DND-41 (cell line): ENCODE measurements at regions not wholly inside any gene's neighbourhood (a gene's known extent, or its start where the extent isn't known, plus 50 kb on each side); places are given as distances from the start of the nearest gene placed in this dataset.

Experiments used
- ATAC-seq: fragments of 200-7000 bp; cut with Tn5 transposase; 3 replicates; pipeline ENCODE4 v1.9.1; 2021; ENCODE audit warnings: low read depth; ENCODE audit not compliant: insufficient read depth
- DNase-seq: peaks from one replicate; pipeline ENCODE4 v3.0.0-alpha.2; 2020
- H2AFZ ChIP-seq: 2 replicates; pipeline ENCODE4 v1.6.0; 2012; ENCODE audit warnings: low read depth, low read length
- H3K27ac ChIP-seq: 2 replicates; pipeline ENCODE4 v1.5.1; 2012; ENCODE audit warnings: low read length, inconsistent platforms
- H3K27me3 ChIP-seq: fragments of 200-600 bp; sonication (generic); 2 replicates; pipeline ENCODE4 v1.6.0; 2012; ENCODE audit warnings: low read length, mild to moderate bottlenecking, inconsistent platforms; ENCODE audit not compliant: insufficient read depth, poor library complexity
- H3K36me3 ChIP-seq: 2 replicates; pipeline ENCODE4 v1.5.1; 2012; ENCODE audit warnings: low read length, inconsistent platforms; ENCODE audit not compliant: insufficient read depth
- H3K4me1 ChIP-seq: 2 replicates; pipeline ENCODE4 v1.5.1; 2012; ENCODE audit warnings: mild to moderate bottlenecking, low read length; ENCODE audit not compliant: insufficient read depth
- H3K4me2 ChIP-seq: 2 replicates; pipeline ENCODE4 v1.6.0; 2012; ENCODE audit warnings: mild to moderate bottlenecking, moderate library complexity, low read length, inconsistent platforms; ENCODE audit not compliant: insufficient read depth
- H3K4me3 ChIP-seq, 2 experiments: fragments of 200-600 bp in 1 of 2; shearing (Covaris generic) in 1 of 2; 2 replicates each; pipeline ENCODE4 v1.5.1; 2012 to 2016; ENCODE audit warnings: inconsistent platforms in 2 of 2, low read length in 2 of 2, mild to moderate bottlenecking in 2 of 2, low read depth in 1 of 2, moderate library complexity in 1 of 2
- H3K79me2 ChIP-seq: 2 replicates; pipeline ENCODE4 v1.6.0; 2012; ENCODE audit warnings: low read length, inconsistent platforms; ENCODE audit not compliant: insufficient read depth
- H3K9ac ChIP-seq: 2 replicates; pipeline ENCODE4 v1.6.0; 2012; ENCODE audit warnings: low read depth, mild to moderate bottlenecking, inconsistent platforms, low read length, moderate library complexity
- H3K9me3 ChIP-seq: 2 replicates; pipeline ENCODE4 v1.5.1; 2012; ENCODE audit warnings: low read length, moderate library complexity, mild to moderate bottlenecking, inconsistent platforms; ENCODE audit not compliant: insufficient read depth, severe bottlenecking
- H4K20me1 ChIP-seq: 2 replicates; pipeline ENCODE4 v1.6.0; 2012; ENCODE audit warnings: low read length; ENCODE audit not compliant: insufficient read depth
- CTCF ChIP-seq: IDR thresholded peaks from 2 replicates; pipeline ENCODE4 v1.5.1; 2012; ENCODE audit warnings: borderline replicate concordance, low read length, moderate library complexity, mild to moderate bottlenecking; ENCODE audit not compliant: poor library complexity, severe bottlenecking; ENCODE audit errors: extremely low read depth
- EZH2 ChIP-seq: IDR thresholded peaks from 3 replicates; pipeline ENCODE4 v1.6.1; 2012; ENCODE audit warnings: borderline replicate concordance, low read depth, mild to moderate bottlenecking, moderate library complexity, low read length, inconsistent platforms; ENCODE audit not compliant: severe bottlenecking

- no peak for ATAC-seq
- no peak overlapping the region for H3K9ac ChIP-seq
- no peak for DNase-seq
- TF ChIP-seq EZH2 = no peak
- no peak for TF ChIP-seq CTCF
- H3K9me3 ChIP-seq = no peaks in the 10 kb centered on the region
- no peaks in the 10 kb centered on the region for H3K79me2 ChIP-seq
- H3K4me3 ChIP-seq = no peak overlapping the region
- no peaks in the 10 kb centered on the region for H3K36me3 ChIP-seq
- H3K4me2 ChIP-seq = no peak overlapping the region
- H3K4me1 ChIP-seq = no peaks in the 10 kb centered on the region
- H3K27me3 ChIP-seq = no peaks in the 10 kb centered on the region
- H4K20me1 ChIP-seq = no peaks in the 10 kb centered on the region
- H2AFZ ChIP-seq = no peak overlapping the region
- H3K27ac ChIP-seq = no peak overlapping the region
Observed at GRCh38 chr15:31955734-31956133, 74.6 kb upstream of the CHRNA7 start.

- no peaks in the 10 kb centered on the region for H3K36me3 ChIP-seq
- H3K9ac ChIP-seq = no peak overlapping the region
- no peak overlapping the region for H3K4me2 ChIP-seq
- H3K4me3 ChIP-seq = no peak overlapping the region
- no peak for TF ChIP-seq CTCF
- TF ChIP-seq EZH2 = no peak
- no peak overlapping the region for H2AFZ ChIP-seq
- DNase-seq = no peak
- H3K27me3 ChIP-seq = no peaks in the 10 kb centered on the region
- H3K79me2 ChIP-seq = no peaks in the 10 kb centered on the region
- no peaks in the 10 kb centered on the region for H4K20me1 ChIP-seq
- ATAC-seq = no peak
- no peaks in the 10 kb centered on the region for H3K9me3 ChIP-seq
- no peaks in the 10 kb centered on the region for H3K4me1 ChIP-seq
- H3K27ac ChIP-seq = no peak overlapping the region
Observed at GRCh38 chr15:31957581-31957980, 72.7 kb upstream of the CHRNA7 start.

- Histone ChIP-seq H3K9me3 (no peaks in the 10 kb centered on the region), H2AFZ (no peak overlapping the region), H3K4me2 (no peak overlapping the region), H4K20me1 (no peaks in the 10 kb centered on the region), H3K9ac (no peak overlapping the region), H3K27me3 (peaks cover 4% of the 10 kb centered on the region), H3K4me1 (no peaks in the 10 kb centered on the region), H3K36me3 (no peaks in the 10 kb centered on the region), H3K27ac (no peak overlapping the region), H3K79me2 (no peaks in the 10 kb centered on the region), H3K4me3 (no peak overlapping the region)
- DNase-seq (no peak), ATAC-seq (no peak)
- TF ChIP-seq CTCF (no peak), EZH2 (no peak)
Observed at GRCh38 chr15:31964586-31965307, 65.6 kb upstream of the CHRNA7 start.

GRCh38 chr15:31970007-31970406 is 60.3 kb upstream of the CHRNA7 start:
- ATAC-seq = no peak
- TF ChIP-seq EZH2 (no peak), CTCF (no peak)
- Histone ChIP-seq H3K27me3 (peaks cover 4% of the 10 kb centered on the region), H3K9ac (no peak overlapping the region), H3K4me3 (no peak overlapping the region), H2AFZ (no peak overlapping the region), H3K9me3 (no peaks in the 10 kb centered on the region), H3K79me2 (no peaks in the 10 kb centered on the region), H3K27ac (no peak overlapping the region), H3K4me2 (no peak overlapping the region), H4K20me1 (no peaks in the 10 kb centered on the region), H3K4me1 (no peaks in the 10 kb centered on the region), H3K36me3 (no peaks in the 10 kb centered on the region)
- DNase-seq = no peak
